Karpas-422 (cell line): ENCODE measurements at regions not wholly inside any gene's neighbourhood (a gene's known extent, or its start where the extent isn't known, plus 50 kb on each side); places are given as distances from the start of the nearest gene placed in this dataset.

ENCODE experiments used
- DNase-seq: peaks from one replicate; pipeline ENCODE4 v3.0.0-alpha.2; 2015
- H2AFZ ChIP-seq: fragments of 200-600 bp; sonication (generic); 2 replicates; pipeline ENCODE4 v1.6.1; 2014; ENCODE audit warnings: antibody characterized with exemption, low read length, mixed read lengths
- H3K27ac ChIP-seq: fragments of 200-600 bp; sonication (generic); 2 replicates; pipeline ENCODE4 v1.5.1; 2014; ENCODE audit warnings: mild to moderate bottlenecking, low read length, moderate library complexity
- H3K27me3 ChIP-seq: fragments of 200-600 bp; sonication (generic); 2 replicates; pipeline ENCODE4 v1.6.1; 2014; ENCODE audit warnings: low read length, mixed read lengths
- H3K36me3 ChIP-seq: fragments of 200-600 bp; sonication (generic); 2 replicates; pipeline ENCODE4 v1.6.1; 2014; ENCODE audit warnings: low read length, mixed read lengths; ENCODE audit not compliant: insufficient read depth
- H3K4me1 ChIP-seq: fragments of 200-600 bp; sonication (generic); 2 replicates; pipeline ENCODE4 v1.6.1; 2014; ENCODE audit warnings: mild to moderate bottlenecking, low read length, mixed read lengths
- H3K4me2 ChIP-seq: fragments of 200-600 bp; sonication (generic); 2 replicates; pipeline ENCODE4 v1.6.1; 2014; ENCODE audit warnings: low read length, low read depth, mild to moderate bottlenecking; ENCODE audit not compliant: poor library complexity, severe bottlenecking
- H3K4me3 ChIP-seq: fragments of 200-600 bp; sonication (generic); 2 replicates; pipeline ENCODE4 v1.5.1; 2014; ENCODE audit warnings: mild to moderate bottlenecking, antibody characterized with exemption, low read length, mixed read lengths
- H3K79me2 ChIP-seq: fragments of 200-600 bp; sonication (generic); 2 replicates; pipeline ENCODE4 v1.6.1; 2014; ENCODE audit warnings: mild to moderate bottlenecking, low read length, mixed read lengths
- H3K9ac ChIP-seq: fragments of 200-600 bp; sonication (generic); 2 replicates; pipeline ENCODE4 v1.6.0; 2014; ENCODE audit warnings: low read length
- H3K9me2 ChIP-seq: fragments of 200-600 bp; sonication (generic), shearing (Covaris generic); replicated peaks from 2 replicates; pipeline ENCODE4 v1.6.0; 2014; ENCODE audit warnings: mild to moderate bottlenecking, low read length, moderate library complexity; ENCODE audit not compliant: insufficient read depth
- H3K9me3 ChIP-seq: fragments of 300-700, 200-600 bp; sonication (generic); 2 replicates; pipeline ENCODE4 v1.6.1; 2014; ENCODE audit warnings: low read length, mixed read lengths
- H4K20me1 ChIP-seq: fragments of 200-600 bp; sonication (generic); 2 replicates; pipeline ENCODE4 v1.6.1; 2014; ENCODE audit warnings: mild to moderate bottlenecking, antibody characterized with exemption, low read length, low read depth; ENCODE audit not compliant: insufficient read depth

- no peak overlapping the region for H2AFZ ChIP-seq
- H3K9ac ChIP-seq: no peak overlapping the region
- no peaks in the 10 kb centered on the region for H3K79me2 ChIP-seq
- no peak overlapping the region for H3K4me3 ChIP-seq
- no peaks in the 10 kb centered on the region for H3K4me1 ChIP-seq
- no peaks in the 10 kb centered on the region for H3K9me3 ChIP-seq
- no peaks in the 10 kb centered on the region for H3K36me3 ChIP-seq
- no peak overlapping the region for H3K27ac ChIP-seq
- H4K20me1 ChIP-seq: no peaks in the 10 kb centered on the region
- H3K9me2 ChIP-seq: no peaks in the 10 kb centered on the region
- H3K27me3 ChIP-seq: no peaks in the 10 kb centered on the region
- no peak for DNase-seq
- no peak overlapping the region for H3K4me2 ChIP-seq
Measured at GRCh38 chr3:99110401-99110800, 208.9 kb upstream of the DCBLD2 start.

- Histone ChIP-seq H3K36me3 (no peaks in the 10 kb centered on the region), H3K4me2 (no peak overlapping the region), H3K4me1 (no peaks in the 10 kb centered on the region), H3K9me2 (no peaks in the 10 kb centered on the region), H3K27me3 (no peaks in the 10 kb centered on the region), H3K27ac (no peak overlapping the region), H3K79me2 (no peaks in the 10 kb centered on the region), H3K9ac (no peak overlapping the region), H4K20me1 (no peaks in the 10 kb centered on the region), H3K4me3 (no peak overlapping the region), H2AFZ (no peak overlapping the region), H3K9me3 (no peaks in the 10 kb centered on the region)
- no peak for DNase-seq
Measured at GRCh38 chr3:99108508-99108907, 207.0 kb upstream of the DCBLD2 start.

DNA sequence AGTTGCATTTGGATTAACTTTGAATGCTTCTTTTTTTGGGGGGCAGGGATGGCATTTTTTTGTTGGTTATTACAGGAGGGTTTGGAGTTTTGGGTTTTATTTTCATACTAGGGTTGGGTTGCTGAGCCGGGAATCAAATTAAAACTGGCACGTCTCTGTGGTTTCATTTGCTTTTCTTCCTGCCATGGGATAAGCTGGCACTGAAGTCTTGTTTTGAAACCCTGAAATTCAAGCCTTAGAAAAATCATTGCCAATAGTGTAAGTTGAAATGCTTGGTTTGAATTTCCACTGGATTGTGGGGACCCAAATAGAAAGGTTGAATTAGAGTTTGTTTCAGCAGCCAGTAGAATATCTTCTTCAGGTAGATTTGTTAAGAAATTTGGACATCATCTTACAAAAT lies 193.1 kb upstream of the DCBLD2 start:
- no peak for DNase-seq
- no peak overlapping the region for H2AFZ ChIP-seq
- H3K9ac ChIP-seq: no peak overlapping the region
- H3K4me3 ChIP-seq: no peak overlapping the region
- H3K4me2 ChIP-seq: no peak overlapping the region
- H4K20me1 ChIP-seq: no peaks in the 10 kb centered on the region
- no peaks in the 10 kb centered on the region for H3K9me2 ChIP-seq
- H3K79me2 ChIP-seq: no peaks in the 10 kb centered on the region
- no peaks in the 10 kb centered on the region for H3K4me1 ChIP-seq
- H3K27ac ChIP-seq: no peak overlapping the region
- H3K27me3 ChIP-seq: no peaks in the 10 kb centered on the region
- no peaks in the 10 kb centered on the region for H3K9me3 ChIP-seq
- H3K36me3 ChIP-seq: no peaks in the 10 kb centered on the region

GRCh38 chr3:99087277-99087676 lies 185.8 kb upstream of the DCBLD2 start:
- no peak for DNase-seq

GRCh38 chr3:99084826-99085225 lies 183.3 kb upstream of the DCBLD2 start:
- Histone ChIP-seq H3K9me2 (no peaks in the 10 kb centered on the region), H3K27ac (no peak overlapping the region), H4K20me1 (no peaks in the 10 kb centered on the region), H2AFZ (no peak overlapping the region), H3K4me1 (no peaks in the 10 kb centered on the region), H3K9ac (no peak overlapping the region), H3K27me3 (no peaks in the 10 kb centered on the region), H3K79me2 (no peaks in the 10 kb centered on the region), H3K4me2 (no peak overlapping the region), H3K4me3 (no peak overlapping the region), H3K9me3 (no peaks in the 10 kb centered on the region), H3K36me3 (no peaks in the 10 kb centered on the region)
- no peak for DNase-seq

More at GRCh38 chr3:99087277-99087676, 185.8 kb upstream of the DCBLD2 start:
- H3K4me3 ChIP-seq: no peak overlapping the region
- H3K9me3 ChIP-seq: no peaks in the 10 kb centered on the region
- no peaks in the 10 kb centered on the region for H3K4me1 ChIP-seq
- H3K27ac ChIP-seq: no peak overlapping the region
- no peaks in the 10 kb centered on the region for H4K20me1 ChIP-seq
- no peaks in the 10 kb centered on the region for H3K79me2 ChIP-seq
- H3K27me3 ChIP-seq: no peaks in the 10 kb centered on the region
- no peaks in the 10 kb centered on the region for H3K9me2 ChIP-seq
- H3K9ac ChIP-seq: no peak overlapping the region
- H3K4me2 ChIP-seq: no peak overlapping the region
- H3K36me3 ChIP-seq: no peaks in the 10 kb centered on the region
- H2AFZ ChIP-seq: no peak overlapping the region

GRCh38 chr3:99084156-99084555 lies 182.7 kb upstream of the DCBLD2 start:
- no peaks in the 10 kb centered on the region for H3K4me1 ChIP-seq
- no peaks in the 10 kb centered on the region for H3K9me3 ChIP-seq
- no peaks in the 10 kb centered on the region for H3K9me2 ChIP-seq
- H3K27ac ChIP-seq: no peak overlapping the region
- no peak overlapping the region for H3K9ac ChIP-seq
- no peak overlapping the region for H3K4me3 ChIP-seq
- no peaks in the 10 kb centered on the region for H3K79me2 ChIP-seq
- no peak for DNase-seq
- H3K36me3 ChIP-seq: no peaks in the 10 kb centered on the region
- H3K4me2 ChIP-seq: no peak overlapping the region
- no peaks in the 10 kb centered on the region for H4K20me1 ChIP-seq
- H2AFZ ChIP-seq: no peak overlapping the region
- no peaks in the 10 kb centered on the region for H3K27me3 ChIP-seq

GRCh38 chr3:99071096-99071495 lies 169.6 kb upstream of the DCBLD2 start:
- H3K4me2 ChIP-seq: no peak overlapping the region
- H3K27me3 ChIP-seq: no peaks in the 10 kb centered on the region
- H3K27ac ChIP-seq: no peak overlapping the region
- H4K20me1 ChIP-seq: no peaks in the 10 kb centered on the region
- no peak for DNase-seq
- no peak overlapping the region for H2AFZ ChIP-seq
- H3K9ac ChIP-seq: no peak overlapping the region
- H3K4me3 ChIP-seq: no peak overlapping the region
- H3K36me3 ChIP-seq: no peaks in the 10 kb centered on the region
- no peaks in the 10 kb centered on the region for H3K9me2 ChIP-seq
- no peaks in the 10 kb centered on the region for H3K79me2 ChIP-seq
- H3K9me3 ChIP-seq: no peaks in the 10 kb centered on the region
- H3K4me1 ChIP-seq: no peaks in the 10 kb centered on the region

DNA sequence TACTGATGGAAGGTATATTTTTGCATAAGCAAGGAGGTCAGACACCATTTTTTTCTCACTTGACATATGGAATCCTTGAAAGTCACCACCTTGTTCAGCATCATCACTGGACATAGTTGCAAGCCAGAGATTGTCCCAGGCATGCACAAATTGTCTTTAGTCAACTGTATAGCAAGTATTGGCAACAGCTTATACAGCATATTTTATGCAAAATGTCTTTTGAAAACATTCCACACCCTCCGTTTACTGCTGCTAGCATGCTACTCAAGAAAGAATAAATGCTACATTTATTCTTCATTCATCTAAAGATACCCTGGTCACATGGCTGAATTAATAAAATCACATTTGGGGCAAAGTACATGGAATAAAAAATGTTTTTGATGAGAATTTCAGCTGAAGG lies 168.5 kb upstream of the DCBLD2 start:
- Histone ChIP-seq H3K27me3 (no peaks in the 10 kb centered on the region), H3K79me2 (no peaks in the 10 kb centered on the region), H2AFZ (no peak overlapping the region), H3K36me3 (no peaks in the 10 kb centered on the region), H3K4me1 (no peaks in the 10 kb centered on the region), H3K4me3 (no peak overlapping the region), H3K27ac (no peak overlapping the region), H3K9me2 (no peaks in the 10 kb centered on the region), H3K9me3 (no peaks in the 10 kb centered on the region), H3K4me2 (no peak overlapping the region), H3K9ac (no peak overlapping the region), H4K20me1 (no peaks in the 10 kb centered on the region)
- DNase-seq: no peak

DNA sequence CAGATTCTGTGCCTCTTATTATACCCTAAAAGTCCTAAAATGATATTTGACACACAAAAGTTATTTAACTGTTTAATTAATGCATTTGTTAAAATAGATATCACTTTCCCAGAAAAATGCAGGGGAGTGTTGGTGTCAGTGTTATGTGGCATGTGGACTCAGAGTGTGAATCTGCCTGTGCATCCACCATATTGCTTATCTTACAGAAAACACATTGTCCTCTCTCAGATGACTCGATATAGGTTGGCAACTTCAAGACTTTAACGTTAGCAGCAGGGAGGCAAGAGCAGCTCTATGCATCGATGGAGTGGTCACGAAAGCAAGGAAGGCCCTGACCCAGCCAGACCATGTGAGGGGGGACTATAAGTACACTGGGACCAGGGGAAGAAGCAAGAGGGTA lies 165.4 kb upstream of the DCBLD2 start:
- no peak for DNase-seq
- H3K27ac ChIP-seq: no peak overlapping the region
- H2AFZ ChIP-seq: no peak overlapping the region
- H3K9ac ChIP-seq: no peak overlapping the region
- no peak overlapping the region for H3K4me3 ChIP-seq
- no peaks in the 10 kb centered on the region for H3K9me2 ChIP-seq
- no peaks in the 10 kb centered on the region for H3K4me1 ChIP-seq
- H3K36me3 ChIP-seq: no peaks in the 10 kb centered on the region
- H3K9me3 ChIP-seq: no peaks in the 10 kb centered on the region
- no peaks in the 10 kb centered on the region for H3K27me3 ChIP-seq
- H4K20me1 ChIP-seq: no peaks in the 10 kb centered on the region
- no peaks in the 10 kb centered on the region for H3K79me2 ChIP-seq
- H3K4me2 ChIP-seq: no peak overlapping the region
